ENCODE measurements at regions not wholly inside any gene's neighbourhood (a gene's known extent, or its start where the extent isn't known, plus 50 kb on each side); places are given as distances from the start of the nearest gene placed in this dataset.

DNA sequence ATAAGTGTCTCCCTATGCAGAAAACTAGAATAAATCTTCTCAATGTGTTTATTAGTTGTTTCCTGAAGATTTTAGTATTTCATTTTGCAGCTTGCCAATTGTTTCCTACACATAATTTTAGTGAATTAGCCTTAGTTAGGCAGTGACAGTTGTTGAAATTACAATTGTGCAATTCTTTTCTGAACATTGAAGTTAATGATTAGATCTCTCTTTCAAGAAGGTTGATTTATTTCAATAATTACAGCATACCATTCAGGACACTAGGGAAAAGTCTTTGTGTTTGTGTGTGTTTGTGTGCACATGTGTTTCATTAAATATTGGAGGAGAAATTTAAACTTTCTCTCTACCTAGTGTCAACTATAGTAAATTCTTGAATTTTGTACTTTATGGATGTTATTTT, 199.6 kb upstream of the MPDZ start:
- BruUV-seq (replicated peaks), result no TSS peak
- H3K27ac ChIP-seq (ENCODE audit: low read depth, low read length, poor library complexity, severe bottlenecking), result no peak overlapping the region
- no peak overlapping the region for H3K4me3 ChIP-seq (ENCODE audit: low read depth, low read length, poor library complexity, severe bottlenecking)
- DNase-seq (ENCODE audit: low spot score), result no peak
- TF ChIP-seq, protein P1, sequence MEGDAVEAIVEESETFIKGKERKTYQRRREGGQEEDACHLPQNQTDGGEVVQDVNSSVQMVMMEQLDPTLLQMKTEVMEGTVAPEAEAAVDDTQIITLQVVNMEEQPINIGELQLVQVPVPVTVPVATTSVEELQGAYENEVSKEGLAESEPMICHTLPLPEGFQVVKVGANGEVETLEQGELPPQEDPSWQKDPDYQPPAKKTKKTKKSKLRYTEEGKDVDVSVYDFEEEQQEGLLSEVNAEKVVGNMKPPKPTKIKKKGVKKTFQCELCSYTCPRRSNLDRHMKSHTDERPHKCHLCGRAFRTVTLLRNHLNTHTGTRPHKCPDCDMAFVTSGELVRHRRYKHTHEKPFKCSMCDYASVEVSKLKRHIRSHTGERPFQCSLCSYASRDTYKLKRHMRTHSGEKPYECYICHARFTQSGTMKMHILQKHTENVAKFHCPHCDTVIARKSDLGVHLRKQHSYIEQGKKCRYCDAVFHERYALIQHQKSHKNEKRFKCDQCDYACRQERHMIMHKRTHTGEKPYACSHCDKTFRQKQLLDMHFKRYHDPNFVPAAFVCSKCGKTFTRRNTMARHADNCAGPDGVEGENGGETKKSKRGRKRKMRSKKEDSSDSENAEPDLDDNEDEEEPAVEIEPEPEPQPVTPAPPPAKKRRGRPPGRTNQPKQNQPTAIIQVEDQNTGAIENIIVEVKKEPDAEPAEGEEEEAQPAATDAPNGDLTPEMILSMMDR (conservative IDR thresholded peaks at IDR 0.05; ENCODE audit: low read depth, low read length), result no peak
- TF ChIP-seq EZH2 (IDR thresholded peaks at IDR 0.05; ENCODE audit: borderline replicate concordance, low read depth, low read length, poor library complexity, severe bottlenecking), result no peak
- POLR2A ChIA-PET (ENCODE audit: low non-redundant PET), result no interaction called here
- H3K4me1 ChIP-seq (ENCODE audit: insufficient read depth, low read length, poor library complexity, severe bottlenecking), result no peaks in the 10 kb centered on the region
- intact Hi-C loops (cut with micrococcal nuclease; ENCODE audit: unreplicated experiment), result no loop called here
- no peaks in the 10 kb centered on the region for H3K36me3 ChIP-seq (ENCODE audit: insufficient read depth, low read length, poor library complexity, severe bottlenecking)
- CTCF ChIA-PET, result no interaction called here
- no peaks in the 10 kb centered on the region for H3K27me3 ChIP-seq (replicated peaks; ENCODE audit: insufficient read depth, low read depth, low read length, poor library complexity)
- peaks cover 11% of the 10 kb centered on the region for H3K9me3 ChIP-seq (ENCODE audit: low read depth, low read length, poor library complexity, severe bottlenecking)

DNA sequence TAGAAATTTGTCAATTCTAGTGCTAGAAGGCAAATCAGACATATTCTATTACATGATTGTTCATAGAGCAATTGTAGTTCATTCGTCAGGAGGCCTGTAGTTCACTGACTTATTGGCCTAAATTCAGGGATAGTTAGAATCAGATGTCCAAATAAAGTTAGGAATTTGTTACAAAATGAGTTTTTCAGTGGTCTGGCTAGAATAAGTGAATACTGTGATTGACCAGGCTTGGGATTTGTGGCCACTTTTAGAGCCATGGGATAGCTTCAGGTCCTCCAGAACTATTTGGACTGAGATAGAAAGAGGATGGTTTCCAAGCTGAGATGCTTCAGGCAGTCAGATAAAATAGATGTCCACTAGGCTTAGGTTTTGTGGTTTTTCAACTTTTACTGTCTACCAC, 199.1 kb upstream of the MPDZ start:
- no peaks in the 10 kb centered on the region for H3K4me1 ChIP-seq (ENCODE audit: insufficient read depth, low read length, poor library complexity, severe bottlenecking)
- no peak for DNase-seq (ENCODE audit: low spot score)
- TF ChIP-seq, protein P1 (conservative IDR thresholded peaks at IDR 0.05; ENCODE audit: low read depth, low read length), result no peak
- no peaks in the 10 kb centered on the region for H3K27me3 ChIP-seq (replicated peaks; ENCODE audit: insufficient read depth, low read depth, low read length, poor library complexity)
- no peak overlapping the region for H3K27ac ChIP-seq (ENCODE audit: low read depth, low read length, poor library complexity, severe bottlenecking)
- no peaks in the 10 kb centered on the region for H3K36me3 ChIP-seq (ENCODE audit: insufficient read depth, low read length, poor library complexity, severe bottlenecking)
- H3K4me3 ChIP-seq (ENCODE audit: low read depth, low read length, poor library complexity, severe bottlenecking), result no peak overlapping the region
- no TSS peak for BruUV-seq (replicated peaks)
- intact Hi-C loops (cut with micrococcal nuclease; ENCODE audit: unreplicated experiment), result no loop called here
- peaks cover 11% of the 10 kb centered on the region for H3K9me3 ChIP-seq (ENCODE audit: low read depth, low read length, poor library complexity, severe bottlenecking)
- ChIA-PET CTCF (no interaction called here), POLR2A (ENCODE audit: low non-redundant PET) (no interaction called here)

DNA sequence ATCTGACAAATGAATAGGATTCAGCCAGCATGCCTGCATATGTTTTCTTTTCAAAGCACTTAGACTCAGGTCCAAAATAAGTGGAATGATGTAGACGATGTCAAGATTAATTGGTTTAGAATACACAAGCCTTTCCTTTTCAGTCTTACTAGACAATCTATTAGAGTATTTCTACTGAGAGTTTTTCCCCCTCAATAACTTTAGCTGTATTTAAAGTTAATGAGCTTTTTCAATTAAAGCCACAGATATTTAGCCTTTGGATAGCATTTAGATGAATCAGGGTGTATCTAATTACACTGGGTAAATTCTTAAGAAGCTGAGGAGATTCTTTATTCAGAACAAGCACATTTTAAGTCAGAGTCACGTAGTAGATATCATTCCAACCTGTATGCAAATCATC, 198.7 kb upstream of the MPDZ start:
- Histone ChIP-seq H3K9me3 (ENCODE audit: low read depth, low read length, poor library complexity, severe bottlenecking) (peaks cover 11% of the 10 kb centered on the region), H3K36me3 (ENCODE audit: insufficient read depth, low read length, poor library complexity, severe bottlenecking) (no peaks in the 10 kb centered on the region), H3K4me3 (ENCODE audit: low read depth, low read length, poor library complexity, severe bottlenecking) (no peak overlapping the region), H3K27ac (ENCODE audit: low read depth, low read length, poor library complexity, severe bottlenecking) (no peak overlapping the region), H3K4me1 (ENCODE audit: insufficient read depth, low read length, poor library complexity, severe bottlenecking) (no peaks in the 10 kb centered on the region), H3K27me3 (replicated peaks; ENCODE audit: insufficient read depth, low read depth, low read length, poor library complexity) (no peaks in the 10 kb centered on the region)
- TF ChIP-seq, protein P1 (conservative IDR thresholded peaks at IDR 0.05; ENCODE audit: low read depth, low read length), result no peak
- no peak for TF ChIP-seq EZH2 (IDR thresholded peaks at IDR 0.05; ENCODE audit: borderline replicate concordance, low read depth, low read length, poor library complexity, severe bottlenecking)
- POLR2A ChIA-PET (ENCODE audit: low non-redundant PET), result no interaction called here
- intact Hi-C loops (cut with micrococcal nuclease; ENCODE audit: unreplicated experiment), result no loop called here
- no peak for DNase-seq (ENCODE audit: low spot score)
- CTCF ChIA-PET, result no interaction called here
- BruUV-seq (replicated peaks), result no TSS peak

Measured in A673 (cell line).